GM15510 (cell line): ENCODE measurements at regions not wholly inside any gene's neighbourhood (a gene's known extent, or its start where the extent isn't known, plus 50 kb on each side); places are given as distances from the start of the nearest gene placed in this dataset.

Source experiments
- POLR2A ChIP-seq: IDR thresholded peaks from 3 replicates; pipeline ENCODE4 v1.6.1; 2011; ENCODE audit warnings: borderline replicate concordance; ENCODE audit not compliant: insufficient read length; ENCODE audit errors: extremely low read depth

DNA sequence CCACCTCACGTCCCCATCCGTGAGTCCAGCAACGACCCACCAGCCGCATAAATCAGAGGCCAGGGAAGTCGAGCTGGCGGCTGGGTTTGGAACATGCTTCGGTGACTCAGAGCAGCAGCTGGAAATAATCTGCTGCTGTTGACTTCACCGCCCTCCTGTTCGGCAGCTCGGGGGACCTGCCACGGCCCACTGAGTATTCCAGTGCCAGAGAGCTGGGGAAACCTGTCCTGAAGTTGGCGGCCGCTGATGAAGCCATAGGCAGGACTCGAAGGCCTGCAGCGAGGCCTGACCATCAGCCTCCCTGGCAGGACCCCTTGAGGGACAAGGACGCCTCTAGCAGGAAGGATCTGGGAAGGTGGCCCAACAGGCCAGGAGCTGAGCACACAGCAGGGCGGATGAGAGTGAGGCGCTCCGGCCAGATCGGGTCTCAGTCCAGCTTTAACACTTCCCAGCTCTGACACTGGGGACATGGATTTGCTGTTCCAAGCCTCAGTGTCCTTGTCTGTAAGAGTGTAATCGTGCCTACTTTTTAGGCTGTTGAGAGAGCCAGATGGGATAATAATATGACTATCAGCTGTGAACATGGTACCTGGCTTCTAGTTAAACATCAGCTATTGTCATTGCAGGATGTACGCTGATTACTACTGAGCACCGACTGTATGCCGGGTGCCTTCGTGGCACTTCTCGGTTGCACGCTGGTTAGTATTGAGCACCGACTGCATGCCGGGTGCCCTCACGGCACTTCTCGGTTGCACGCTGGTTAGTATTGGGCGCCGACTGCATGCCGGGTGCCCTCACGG lies 50.4 kb upstream of the CIBAR2 start:
- TF ChIP-seq POLR2A = no peak

DNA sequence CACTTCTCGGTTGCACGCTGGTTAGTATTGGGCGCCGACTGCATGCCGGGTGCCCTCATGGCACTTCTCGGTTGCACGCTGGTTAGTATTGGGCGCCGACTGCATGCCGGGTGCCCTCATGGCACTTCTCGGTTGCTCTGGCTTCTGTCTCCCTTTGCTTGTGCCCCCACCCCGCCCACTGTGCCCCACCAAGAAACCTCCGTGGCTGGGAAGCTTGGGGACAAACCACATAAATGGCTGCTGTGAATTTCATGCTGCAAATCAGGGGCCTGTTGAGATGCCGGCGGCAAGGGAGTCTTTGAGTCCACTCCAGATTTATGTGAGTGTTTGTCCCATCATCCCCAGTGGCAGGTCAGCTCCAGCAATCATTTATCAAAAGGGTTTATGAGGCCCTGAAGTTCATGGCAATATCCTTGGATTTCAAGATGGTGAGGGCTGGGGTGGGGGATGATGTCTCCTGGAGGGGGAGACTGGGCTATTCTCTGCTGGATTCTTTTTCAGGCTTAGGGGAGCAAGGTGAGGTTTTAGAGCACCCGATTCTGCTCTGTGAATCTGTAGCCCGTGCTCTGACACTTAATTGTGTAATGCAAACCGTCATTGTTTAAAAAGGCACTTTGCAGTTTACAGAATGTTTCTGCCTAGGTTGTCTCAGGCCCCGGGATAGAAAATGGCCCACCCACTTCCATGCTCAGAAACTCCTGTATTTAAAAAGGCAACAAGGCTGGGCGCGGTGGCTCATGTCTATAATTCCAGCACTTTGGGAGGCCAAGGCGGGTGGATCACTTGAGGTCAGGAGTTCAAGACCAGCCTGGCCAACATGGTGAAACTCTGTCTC lies 51.2 kb upstream of the CIBAR2 start:
- TF ChIP-seq POLR2A = no peak

GRCh38 chr16:85164431-85164830 lies 52.2 kb upstream of the CIBAR2 start:
- TF ChIP-seq POLR2A = no peak

GRCh38 chr16:85164838-85165516 lies 52.7 kb upstream of the CIBAR2 start:
- no peak for TF ChIP-seq POLR2A

GRCh38 chr16:85165781-85166180 lies 53.5 kb upstream of the CIBAR2 start:
- TF ChIP-seq POLR2A = no peak

DNA sequence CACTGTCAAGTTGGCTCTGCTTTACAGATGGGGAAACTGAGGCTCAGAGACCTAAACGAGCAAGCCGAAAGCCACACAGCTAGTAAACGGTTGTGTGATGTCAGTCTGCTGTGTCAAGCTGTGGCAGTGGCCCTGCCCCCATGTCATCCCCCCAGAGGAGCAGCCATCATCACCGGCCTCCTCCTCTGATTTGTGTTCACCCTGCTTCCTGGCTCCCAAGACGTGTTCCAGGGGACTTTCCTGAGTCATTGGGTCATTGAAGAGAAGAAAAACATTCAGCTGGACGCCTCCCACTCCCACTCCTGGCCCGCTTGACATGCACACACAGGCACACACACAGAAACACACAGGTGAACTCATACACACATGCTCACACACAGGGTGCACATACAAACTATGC lies 54.0 kb upstream of the CIBAR2 start:
- no peak for TF ChIP-seq POLR2A

GRCh38 chr16:85166699-85167588 lies 54.7 kb upstream of the CIBAR2 start:
- TF ChIP-seq POLR2A = no peak

DNA sequence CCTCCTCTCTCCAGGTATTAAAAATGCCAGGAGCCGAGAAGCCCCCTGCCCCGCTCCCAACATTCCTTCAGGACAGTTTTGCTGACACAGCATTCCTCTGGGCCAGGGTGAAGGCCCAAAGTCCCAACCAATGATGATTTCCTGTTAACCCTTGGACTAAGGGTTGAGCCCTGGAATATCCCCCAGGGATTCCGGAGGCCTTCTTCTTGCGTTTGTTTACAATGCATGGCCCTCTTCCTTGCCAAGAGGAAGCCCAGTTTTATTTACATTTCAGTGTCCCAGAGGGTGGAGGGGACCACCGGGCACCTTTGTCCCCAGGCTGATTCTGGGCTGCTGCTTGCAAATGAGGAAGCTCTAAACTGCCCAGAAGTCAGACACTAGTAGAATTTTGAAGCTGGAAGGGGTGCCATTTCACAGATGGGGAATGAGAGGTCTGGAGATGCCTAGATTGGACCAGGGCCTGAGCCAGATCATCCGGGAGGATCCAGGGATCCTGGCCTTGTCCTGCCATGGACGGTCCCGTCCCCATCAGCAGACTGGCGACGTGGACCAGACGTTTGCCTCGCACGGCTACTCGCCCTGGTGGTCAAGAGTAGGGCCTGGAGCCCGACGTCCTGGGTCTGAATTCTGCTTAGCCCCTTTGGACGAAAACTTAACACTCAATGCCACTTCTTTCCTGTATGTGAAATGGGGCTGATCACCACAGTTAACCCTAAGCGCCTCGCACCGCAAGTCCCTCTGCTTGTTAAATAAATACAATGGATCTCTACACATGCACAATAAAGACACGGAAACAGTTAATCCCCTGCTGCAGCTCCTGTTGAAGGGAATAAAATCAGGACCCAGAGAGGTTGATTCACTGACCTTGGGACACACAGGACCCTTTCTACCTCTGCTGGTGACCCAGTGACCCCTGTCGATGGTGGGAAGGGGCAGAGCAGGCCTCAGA lies 55.6 kb upstream of the CIBAR2 start:
- no peak for TF ChIP-seq POLR2A

DNA sequence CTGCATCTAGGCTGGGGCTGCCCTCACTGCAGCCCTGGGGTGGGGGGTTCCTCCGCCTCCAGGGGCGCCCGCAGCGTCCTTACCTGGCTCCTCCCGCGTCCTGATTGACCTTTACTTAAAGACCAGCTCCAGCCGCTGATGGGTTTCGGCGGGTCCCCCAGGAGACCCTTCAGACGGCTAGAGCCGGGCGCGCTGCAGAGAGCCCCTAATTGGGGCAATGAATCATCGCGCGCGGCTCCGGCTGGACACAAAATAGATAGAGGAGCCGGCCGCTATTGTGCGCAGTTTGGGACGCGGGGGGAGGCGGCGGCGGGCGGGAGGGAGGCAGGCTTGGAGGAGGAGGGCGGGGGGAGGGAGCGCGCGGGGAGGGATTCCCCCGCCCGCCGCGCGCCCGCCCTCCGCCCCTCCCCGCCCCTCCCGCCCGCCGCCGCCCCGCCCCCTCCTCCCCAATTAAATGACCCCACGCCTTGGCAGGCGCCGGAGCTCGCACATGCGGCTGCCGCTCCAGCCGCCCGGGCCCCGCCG lies 56.5 kb upstream of the CIBAR2 start:
- TF ChIP-seq POLR2A = no peak

DNA sequence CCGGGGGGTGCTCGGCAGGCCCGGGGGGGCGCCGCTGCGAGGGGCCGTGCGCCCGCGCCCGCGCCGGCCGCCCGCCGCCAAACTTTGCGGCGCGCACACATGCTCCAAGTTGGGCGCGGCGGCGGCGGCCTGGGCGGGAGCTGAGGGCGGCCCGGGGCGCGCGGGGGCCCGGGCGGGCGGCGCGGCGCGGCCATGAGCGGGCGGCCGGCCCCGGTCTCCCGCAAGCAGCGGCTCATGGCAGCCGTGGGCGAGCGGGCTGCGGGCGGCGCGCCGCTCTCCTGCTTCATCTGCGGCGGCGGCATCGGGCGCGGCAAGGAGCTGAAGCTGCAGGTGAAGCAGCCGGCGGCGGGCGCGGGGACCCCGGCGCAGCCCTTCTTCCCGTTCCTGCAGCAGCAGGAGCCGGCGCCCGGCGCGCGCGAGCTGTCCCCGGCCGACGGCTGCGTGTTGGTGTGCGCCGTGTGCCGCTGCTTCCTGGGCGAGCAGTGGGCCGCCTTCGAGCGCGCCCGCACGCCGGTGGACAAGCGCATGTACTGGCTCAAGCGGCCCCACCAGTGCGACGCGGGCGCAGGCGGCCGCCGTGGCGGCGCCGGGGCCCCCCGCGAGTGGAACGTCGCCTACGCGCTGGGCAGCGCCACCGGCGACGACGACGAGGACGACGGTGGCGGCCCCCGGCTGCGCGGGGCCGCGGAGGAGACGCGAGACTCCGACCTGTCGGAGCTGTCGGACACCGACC lies 57.2 kb upstream of the CIBAR2 start:
- TF ChIP-seq POLR2A = no peak

DNA sequence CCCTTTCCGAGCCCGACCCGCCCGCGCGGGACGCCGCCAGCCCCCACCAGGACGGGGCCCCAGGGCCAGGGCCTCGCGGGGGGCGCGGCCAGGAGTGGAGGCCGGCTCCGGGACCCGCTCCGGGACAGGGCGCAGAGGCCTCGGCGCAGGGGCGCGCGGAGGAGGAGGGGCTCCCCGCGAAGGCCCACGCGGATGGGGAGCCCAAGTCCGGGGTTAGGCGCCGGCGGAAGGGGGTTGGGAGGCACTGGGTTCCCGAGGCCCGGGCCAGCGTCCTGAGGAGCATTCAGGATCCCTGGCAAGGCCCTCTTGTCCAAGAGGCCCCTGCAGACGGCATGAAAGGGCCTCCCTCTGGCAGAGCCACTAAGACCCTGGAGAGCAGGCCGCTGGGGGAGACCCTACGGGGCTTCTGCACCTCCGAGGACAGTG lies 57.8 kb upstream of the CIBAR2 start:
- TF ChIP-seq POLR2A = no peak

DNA sequence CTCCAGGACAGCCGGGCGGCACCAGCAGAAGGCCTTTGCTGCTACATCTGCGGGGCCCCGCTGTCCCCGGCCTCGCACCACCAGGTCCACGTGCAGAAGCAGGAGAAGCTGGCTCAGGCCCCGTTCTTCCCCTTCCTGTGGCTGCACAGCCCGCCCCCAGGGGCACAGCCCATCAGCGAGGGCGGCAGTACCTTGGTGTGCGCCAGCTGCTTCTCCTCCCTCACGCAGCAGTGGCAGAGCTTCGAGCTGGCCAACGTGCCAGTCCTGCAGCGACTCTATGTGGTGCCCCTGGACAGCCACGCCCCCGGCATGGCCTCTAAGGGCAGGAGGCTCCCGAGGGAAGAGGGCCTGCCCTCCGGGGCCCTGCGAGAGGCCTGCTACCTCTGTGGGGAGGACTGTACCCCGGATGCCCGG lies 58.3 kb upstream of the CIBAR2 start:
- TF ChIP-seq POLR2A = no peak
